Lung (tissue), 11 donors: ENCODE measurements at regions not wholly inside any gene's neighbourhood (a gene's known extent, or its start where the extent isn't known, plus 50 kb on each side); places are given as distances from the start of the nearest gene placed in this dataset.

Experiments used
- ATAC-seq: fragments of 200-7000 bp; cut with Tn5 transposase; one replicate; pipeline ENCODE4 v1.9.1; 2020; ENCODE audit warnings: moderate number of reproducible peaks; ENCODE audit not compliant: insufficient read depth, low FRiP score
- DNase-seq, 3 donors: peaks; one replicate each; pipeline ENCODE4 v3.0.0-alpha.2; 2013 to 2017
- H3K27ac ChIP-seq, 2 donors: one replicate each; pipeline ENCODE4 v1.5.1; 2013; ENCODE audit warnings: mild to moderate bottlenecking in 2 of 2, moderate library complexity in 2 of 2, control low read depth in 1 of 2, inconsistent platforms in 1 of 2, low read depth in 1 of 2, low read length in 1 of 2
- H3K27me3 ChIP-seq, 3 donors: one replicate each; pipeline ENCODE4 v1.5.1; 2013; ENCODE audit warnings: low read length in 2 of 3; ENCODE audit not compliant: control insufficient read depth in 3 of 3, insufficient read depth in 3 of 3
- H3K36me3 ChIP-seq, 4 donors: one replicate each; pipeline ENCODE4 v1.5.1; 2013; ENCODE audit warnings: low read length in 4 of 4, mild to moderate bottlenecking in 1 of 4, moderate library complexity in 1 of 4; ENCODE audit not compliant: control insufficient read depth in 4 of 4, insufficient read depth in 4 of 4
- H3K4me1 ChIP-seq, 5 donors: one replicate each; pipeline ENCODE4 v1.5.1; 2013; ENCODE audit warnings: low read length in 5 of 5, mild to moderate bottlenecking in 2 of 5, moderate library complexity in 1 of 5; ENCODE audit not compliant: control insufficient read depth in 5 of 5, insufficient read depth in 5 of 5
- H3K4me3 ChIP-seq: one replicate; pipeline ENCODE4 v1.5.1; 2013; ENCODE audit warnings: mild to moderate bottlenecking, control low read depth, moderate library complexity
- H3K9ac ChIP-seq, 2 donors: one replicate each; pipeline ENCODE4 v1.5.1; 2013; ENCODE audit warnings: low read length in 2 of 2, control low read depth in 1 of 2; ENCODE audit not compliant: insufficient read depth in 1 of 2
- H3K9me3 ChIP-seq, 4 donors: one replicate each; pipeline ENCODE4 v1.5.1; 2013; ENCODE audit warnings: low read length in 3 of 4, mild to moderate bottlenecking in 1 of 4, moderate library complexity in 1 of 4; ENCODE audit not compliant: control insufficient read depth in 4 of 4, insufficient read depth in 3 of 4
- WGBS, 2 donors: extraction: QIAGEN DNeasy Blood & Tissue Kit; methylation state at CpG; one replicate each; pipeline ENCODE4 v1.1.7; 2013; 5-methylcytosine and 5-hydroxymethylcytosine counted together
- TF ChIP-seq, protein P1 (sequence below): IDR thresholded peaks from 2 replicates; pipeline ENCODE4 v1.5.1; 2012; ENCODE audit warnings: mild to moderate bottlenecking; ENCODE audit errors: control extremely low read depth, extremely low read depth
- donor health status: control.
- donor health status: control.
- donor health status: Bipolar disorder and iron deficiency.
- donor health status: healthy.
- donor health status: DM: yes; HTN: yes; CAD: no.

DNA sequence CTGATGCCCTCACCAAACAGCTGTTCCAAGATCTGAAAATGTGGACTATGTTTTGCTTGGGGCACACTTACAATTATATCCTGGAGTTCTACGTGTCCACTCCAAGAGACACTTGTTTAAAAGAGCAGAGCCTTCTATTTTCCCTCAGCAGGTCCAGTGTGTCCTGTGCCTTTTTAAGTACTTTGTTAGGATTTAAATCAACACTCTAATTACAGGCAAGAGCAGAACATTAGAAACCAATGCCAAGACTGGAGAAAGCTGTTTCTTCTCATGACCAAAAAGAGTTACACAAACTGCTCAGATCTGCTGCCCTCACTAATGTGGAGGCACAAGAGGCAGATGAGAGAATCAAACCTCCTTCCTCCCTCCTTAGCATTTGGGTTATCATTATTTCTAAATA, 452.9 kb downstream of the LMO4 start:
- Histone ChIP-seq H3K4me1 (no peaks in the 10 kb centered on the region), H3K27me3 (no peaks in the 10 kb centered on the region), H3K27ac (no peak overlapping the region), H3K36me3 (no peaks in the 10 kb centered on the region), H3K9ac (no peak overlapping the region), H3K4me3 (no peak overlapping the region), H3K9me3 (no peaks in the 10 kb centered on the region)
- ATAC-seq (no peak), DNase-seq (no peak)
- WGBS, 2 donors = 57 to 91% methylated on average over 1 of the region's 1 CpG
- TF ChIP-seq, protein P1, sequence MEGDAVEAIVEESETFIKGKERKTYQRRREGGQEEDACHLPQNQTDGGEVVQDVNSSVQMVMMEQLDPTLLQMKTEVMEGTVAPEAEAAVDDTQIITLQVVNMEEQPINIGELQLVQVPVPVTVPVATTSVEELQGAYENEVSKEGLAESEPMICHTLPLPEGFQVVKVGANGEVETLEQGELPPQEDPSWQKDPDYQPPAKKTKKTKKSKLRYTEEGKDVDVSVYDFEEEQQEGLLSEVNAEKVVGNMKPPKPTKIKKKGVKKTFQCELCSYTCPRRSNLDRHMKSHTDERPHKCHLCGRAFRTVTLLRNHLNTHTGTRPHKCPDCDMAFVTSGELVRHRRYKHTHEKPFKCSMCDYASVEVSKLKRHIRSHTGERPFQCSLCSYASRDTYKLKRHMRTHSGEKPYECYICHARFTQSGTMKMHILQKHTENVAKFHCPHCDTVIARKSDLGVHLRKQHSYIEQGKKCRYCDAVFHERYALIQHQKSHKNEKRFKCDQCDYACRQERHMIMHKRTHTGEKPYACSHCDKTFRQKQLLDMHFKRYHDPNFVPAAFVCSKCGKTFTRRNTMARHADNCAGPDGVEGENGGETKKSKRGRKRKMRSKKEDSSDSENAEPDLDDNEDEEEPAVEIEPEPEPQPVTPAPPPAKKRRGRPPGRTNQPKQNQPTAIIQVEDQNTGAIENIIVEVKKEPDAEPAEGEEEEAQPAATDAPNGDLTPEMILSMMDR = no peak

DNA sequence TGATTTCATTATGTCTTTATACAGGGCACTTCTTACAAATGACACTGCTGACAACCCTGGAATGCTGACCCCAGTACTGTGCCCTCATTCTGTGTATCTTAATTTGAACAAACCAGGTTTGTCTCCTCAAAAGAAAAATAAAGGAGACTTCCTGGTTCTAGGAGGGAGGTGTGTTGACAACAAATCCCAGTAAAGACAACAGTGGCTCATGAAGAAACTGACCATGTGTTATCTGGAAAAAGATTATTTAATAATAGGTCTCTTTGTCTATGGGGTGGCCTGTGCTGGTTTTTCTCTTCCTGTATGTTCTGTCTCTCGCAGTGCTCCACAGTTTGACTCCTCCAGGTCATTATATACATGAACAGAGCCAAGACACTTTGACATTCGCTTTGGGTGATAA, 454.6 kb downstream of the LMO4 start:
- TF ChIP-seq, protein P1 = no peak
- no peak overlapping the region for H3K27ac ChIP-seq
- H3K27me3 ChIP-seq = no peaks in the 10 kb centered on the region
- H3K4me3 ChIP-seq = no peak overlapping the region
- H3K4me1 ChIP-seq = no peaks in the 10 kb centered on the region
- H3K9me3 ChIP-seq = no peaks in the 10 kb centered on the region
- no peaks in the 10 kb centered on the region for H3K36me3 ChIP-seq
- DNase-seq (no peak), ATAC-seq (no peak)
- WGBS, 2 donors = 92 to 94% methylated on average over 2 of the region's 2 CpGs
- no peak overlapping the region for H3K9ac ChIP-seq

DNA sequence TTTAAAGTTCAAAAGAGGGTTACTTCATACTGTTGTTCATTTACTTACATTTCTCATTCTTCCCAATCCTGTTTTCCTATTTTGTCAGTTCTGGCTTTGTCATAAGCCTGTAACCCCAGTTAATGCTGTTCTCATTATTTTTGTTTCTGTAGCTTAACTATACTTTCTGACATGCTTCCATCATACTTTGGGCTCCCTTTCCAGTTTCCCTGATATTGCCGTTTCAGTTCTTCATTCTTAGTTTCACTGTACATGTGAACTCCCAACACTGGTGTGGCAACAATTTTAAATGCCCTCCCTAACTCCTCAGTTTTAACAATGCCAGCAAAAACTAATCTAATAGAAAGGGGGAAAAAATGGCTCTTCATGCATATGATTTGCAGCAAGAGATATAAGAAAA, 456.7 kb downstream of the LMO4 start:
- DNase-seq (no peak), ATAC-seq (no peak)
- H3K9ac ChIP-seq = no peak overlapping the region
- no peak overlapping the region for H3K27ac ChIP-seq
- no peaks in the 10 kb centered on the region for H3K9me3 ChIP-seq
- no peaks in the 10 kb centered on the region for H3K27me3 ChIP-seq
- TF ChIP-seq, protein P1 = no peak
- H3K4me1 ChIP-seq = no peaks in the 10 kb centered on the region
- H3K4me3 ChIP-seq = no peak overlapping the region
- H3K36me3 ChIP-seq = no peaks in the 10 kb centered on the region
- WGBS, 2 donors = 66 to 84% methylated on average over 1 of the region's 1 CpG

DNA sequence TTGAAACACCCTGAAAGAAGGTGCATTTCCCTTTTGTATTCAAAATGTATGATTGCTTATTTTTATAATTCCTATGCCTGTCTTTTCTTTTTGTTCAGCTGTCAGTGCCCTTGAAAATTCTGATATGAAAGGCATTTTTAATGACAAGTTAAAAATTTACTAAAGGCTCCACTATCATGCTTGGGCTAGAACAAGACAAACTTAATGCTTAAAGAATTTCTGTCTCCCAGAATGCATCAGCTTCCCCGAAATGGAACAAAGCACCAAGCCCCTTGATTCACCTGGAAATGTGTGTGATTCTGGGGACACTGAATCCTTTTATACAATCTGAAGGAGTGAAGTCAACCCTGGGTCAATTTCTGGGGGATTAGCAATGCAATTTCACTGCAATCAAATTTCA, 457.5 kb downstream of the LMO4 start:
- no peak overlapping the region for H3K4me3 ChIP-seq
- TF ChIP-seq, protein P1 = no peak
- ATAC-seq (no peak), DNase-seq (no peak)
- no peaks in the 10 kb centered on the region for H3K36me3 ChIP-seq
- H3K9me3 ChIP-seq = no peaks in the 10 kb centered on the region
- 73 to 82% methylated on average over 1 of the region's 1 CpG for WGBS, 2 donors
- H3K9ac ChIP-seq = no peak overlapping the region
- H3K27me3 ChIP-seq = no peaks in the 10 kb centered on the region
- no peak overlapping the region for H3K27ac ChIP-seq
- H3K4me1 ChIP-seq = no peaks in the 10 kb centered on the region
